ENCODE measurements at regions not wholly inside any gene's neighbourhood (a gene's known extent, or its start where the extent isn't known, plus 50 kb on each side); places are given as distances from the start of the nearest gene placed in this dataset.

DNA sequence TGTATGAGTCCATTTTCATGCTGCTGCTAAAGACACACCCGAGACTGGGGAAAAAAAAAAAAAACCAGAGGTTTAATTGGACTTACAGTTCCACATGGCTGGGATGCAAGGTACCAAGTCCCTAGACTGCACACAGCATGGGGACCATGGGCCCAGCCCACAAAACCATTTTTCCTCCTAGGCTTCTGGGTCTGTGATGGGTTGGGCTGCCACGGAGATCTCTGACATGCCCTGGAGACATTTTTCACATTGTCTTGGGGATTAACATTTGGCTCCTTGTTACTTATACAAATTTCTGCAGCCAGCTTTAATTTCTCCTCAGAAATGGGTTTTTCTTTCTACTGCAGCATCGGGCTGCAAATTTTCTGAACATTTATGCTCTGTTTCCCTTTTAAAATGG is 340.3 kb upstream of the NUDT12 start:
- no peak for TF ChIP-seq POLR2A (IDR thresholded peaks at IDR 0.05)
- TF ChIP-seq, protein P1, sequence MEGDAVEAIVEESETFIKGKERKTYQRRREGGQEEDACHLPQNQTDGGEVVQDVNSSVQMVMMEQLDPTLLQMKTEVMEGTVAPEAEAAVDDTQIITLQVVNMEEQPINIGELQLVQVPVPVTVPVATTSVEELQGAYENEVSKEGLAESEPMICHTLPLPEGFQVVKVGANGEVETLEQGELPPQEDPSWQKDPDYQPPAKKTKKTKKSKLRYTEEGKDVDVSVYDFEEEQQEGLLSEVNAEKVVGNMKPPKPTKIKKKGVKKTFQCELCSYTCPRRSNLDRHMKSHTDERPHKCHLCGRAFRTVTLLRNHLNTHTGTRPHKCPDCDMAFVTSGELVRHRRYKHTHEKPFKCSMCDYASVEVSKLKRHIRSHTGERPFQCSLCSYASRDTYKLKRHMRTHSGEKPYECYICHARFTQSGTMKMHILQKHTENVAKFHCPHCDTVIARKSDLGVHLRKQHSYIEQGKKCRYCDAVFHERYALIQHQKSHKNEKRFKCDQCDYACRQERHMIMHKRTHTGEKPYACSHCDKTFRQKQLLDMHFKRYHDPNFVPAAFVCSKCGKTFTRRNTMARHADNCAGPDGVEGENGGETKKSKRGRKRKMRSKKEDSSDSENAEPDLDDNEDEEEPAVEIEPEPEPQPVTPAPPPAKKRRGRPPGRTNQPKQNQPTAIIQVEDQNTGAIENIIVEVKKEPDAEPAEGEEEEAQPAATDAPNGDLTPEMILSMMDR (IDR thresholded peaks at IDR 0.05): no peak
